ENCODE measurements at regions not wholly inside any gene's neighbourhood (a gene's known extent, or its start where the extent isn't known, plus 50 kb on each side); places are given as distances from the start of the nearest gene placed in this dataset.

DNA sequence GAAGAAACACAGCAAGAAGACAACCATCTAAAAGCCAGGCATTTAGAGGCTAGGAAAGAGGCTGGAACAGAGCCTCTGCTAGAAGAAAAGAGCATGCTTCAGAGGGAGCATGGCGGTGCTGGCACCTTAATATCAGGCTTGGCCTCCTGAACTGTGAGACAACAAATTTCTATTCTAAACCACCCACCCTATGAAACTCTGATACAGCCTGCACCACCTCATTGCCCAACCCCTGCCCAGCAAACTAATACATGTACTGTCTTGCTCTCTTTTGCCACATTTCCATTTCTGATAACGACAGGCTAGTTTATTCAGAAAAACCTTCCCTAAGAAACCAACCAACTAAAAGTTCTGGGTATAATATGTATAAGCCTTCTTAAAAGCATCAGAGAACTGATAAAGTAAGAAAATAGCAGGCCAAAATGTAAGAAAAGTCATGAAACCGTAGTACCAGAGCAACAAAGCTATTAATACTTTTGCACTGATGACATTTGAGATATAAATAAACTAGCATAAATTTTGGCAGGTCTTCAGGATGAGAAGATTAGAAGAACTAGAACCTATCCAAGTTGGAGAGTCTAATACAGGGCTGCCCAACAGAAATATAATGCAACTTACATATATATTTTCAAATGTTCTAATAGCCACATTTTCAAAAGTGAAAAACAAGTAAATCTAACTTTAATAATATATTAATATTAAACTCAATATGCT lies 184.7 kb upstream of the HSF2 start:
- in situ Hi-C loops (cut with MboI; ENCODE audit: low sequenced_read_pairs in 4 of 4) = no loop called here

DNA sequence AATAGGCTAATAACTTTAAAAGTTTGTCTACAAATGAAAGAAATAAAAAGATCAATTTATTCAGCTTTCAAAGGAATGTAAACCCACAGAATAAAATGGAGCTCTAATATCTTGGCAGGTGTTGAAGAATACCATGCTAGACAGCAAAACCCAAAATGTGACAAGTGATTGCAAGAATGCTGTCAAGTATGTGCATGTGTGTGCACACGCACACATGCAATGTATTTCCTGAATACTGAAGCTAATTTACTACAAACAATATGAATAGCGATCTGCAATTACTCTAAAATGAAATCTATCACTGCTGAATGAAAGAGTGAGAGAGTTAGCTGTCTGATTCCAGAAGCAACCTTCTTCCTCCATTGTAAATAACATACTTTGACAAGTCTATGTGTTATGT lies 179.2 kb upstream of the HSF2 start:
- no peak for ATAC-seq
- H3K4me3 ChIP-seq = no peak overlapping the region

More for the DNA sequence above, 184.7 kb upstream of the HSF2 start:
- intact Hi-C loops (cut with DNase I; ENCODE audit: low total_unique reads) = no loop called here
- H3K36me3 ChIP-seq = no peaks in the 10 kb centered on the region
- no peaks in the 10 kb centered on the region for H3K27me3 ChIP-seq
- H3K4me1 ChIP-seq = peaks cover 6 to 18% of the 10 kb centered on the region in 2 donors
- no peaks in the 10 kb centered on the region for H3K9me3 ChIP-seq
- no peak overlapping the region for H3K4me3 ChIP-seq
- DNase-seq (peak in 1 of 2 donors; percentile 66), ATAC-seq (peak; percentile 95 to 98)
- peak overlapping the region; percentile 80 to 85 (median 84) for H3K27ac ChIP-seq
- TF ChIP-seq, protein P1, sequence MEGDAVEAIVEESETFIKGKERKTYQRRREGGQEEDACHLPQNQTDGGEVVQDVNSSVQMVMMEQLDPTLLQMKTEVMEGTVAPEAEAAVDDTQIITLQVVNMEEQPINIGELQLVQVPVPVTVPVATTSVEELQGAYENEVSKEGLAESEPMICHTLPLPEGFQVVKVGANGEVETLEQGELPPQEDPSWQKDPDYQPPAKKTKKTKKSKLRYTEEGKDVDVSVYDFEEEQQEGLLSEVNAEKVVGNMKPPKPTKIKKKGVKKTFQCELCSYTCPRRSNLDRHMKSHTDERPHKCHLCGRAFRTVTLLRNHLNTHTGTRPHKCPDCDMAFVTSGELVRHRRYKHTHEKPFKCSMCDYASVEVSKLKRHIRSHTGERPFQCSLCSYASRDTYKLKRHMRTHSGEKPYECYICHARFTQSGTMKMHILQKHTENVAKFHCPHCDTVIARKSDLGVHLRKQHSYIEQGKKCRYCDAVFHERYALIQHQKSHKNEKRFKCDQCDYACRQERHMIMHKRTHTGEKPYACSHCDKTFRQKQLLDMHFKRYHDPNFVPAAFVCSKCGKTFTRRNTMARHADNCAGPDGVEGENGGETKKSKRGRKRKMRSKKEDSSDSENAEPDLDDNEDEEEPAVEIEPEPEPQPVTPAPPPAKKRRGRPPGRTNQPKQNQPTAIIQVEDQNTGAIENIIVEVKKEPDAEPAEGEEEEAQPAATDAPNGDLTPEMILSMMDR (IDR thresholded peaks at IDR 0.05 in 4 of 5, conservative IDR thresholded peaks at IDR 0.05 in 1 of 5) = no peak
- no peak for TF ChIP-seq POLR2A (IDR thresholded peaks at IDR 0.05)

GRCh38 chr6:122222761-122223160 lies 176.7 kb upstream of the HSF2 start:
- TF ChIP-seq, protein P1 (IDR thresholded peaks at IDR 0.05 in 4 of 5, conservative IDR thresholded peaks at IDR 0.05 in 1 of 5) = no peak
- TF ChIP-seq POLR2A (IDR thresholded peaks at IDR 0.05) = no peak
- DNase-seq (no peak), ATAC-seq (peak in 1 of 2 donors; percentile 89)
- Histone ChIP-seq H3K4me1 (peaks cover 8 to 9% of the 10 kb centered on the region in 2 donors), H3K27me3 (no peaks in the 10 kb centered on the region), H3K36me3 (no peaks in the 10 kb centered on the region), H3K9me3 (no peaks in the 10 kb centered on the region), H3K27ac (peak overlapping the region in 3 of 4 donors; percentile 60 to 64 (median 62)), H3K4me3 (no peak overlapping the region)
- in situ Hi-C loops (cut with MboI; ENCODE audit: low sequenced_read_pairs in 4 of 4) = no loop called here
- intact Hi-C loops (cut with DNase I; ENCODE audit: low total_unique reads) = no loop called here

More for the DNA sequence above, 179.2 kb upstream of the HSF2 start:
- Histone ChIP-seq H3K27me3 (no peaks in the 10 kb centered on the region), H3K27ac (no peak overlapping the region), H3K4me1 (peaks cover 8 to 12% of the 10 kb centered on the region in 2 donors), H3K36me3 (no peaks in the 10 kb centered on the region), H3K9me3 (no peaks in the 10 kb centered on the region)
- DNase-seq = no peak
- in situ Hi-C loops (cut with MboI; ENCODE audit: low sequenced_read_pairs in 4 of 4) (no loop called here), intact Hi-C loops (cut with DNase I; ENCODE audit: low total_unique reads) (no loop called here)
- no peak for TF ChIP-seq POLR2A (IDR thresholded peaks at IDR 0.05)
- TF ChIP-seq, protein P1 (IDR thresholded peaks at IDR 0.05 in 4 of 5, conservative IDR thresholded peaks at IDR 0.05 in 1 of 5) = no peak

DNA sequence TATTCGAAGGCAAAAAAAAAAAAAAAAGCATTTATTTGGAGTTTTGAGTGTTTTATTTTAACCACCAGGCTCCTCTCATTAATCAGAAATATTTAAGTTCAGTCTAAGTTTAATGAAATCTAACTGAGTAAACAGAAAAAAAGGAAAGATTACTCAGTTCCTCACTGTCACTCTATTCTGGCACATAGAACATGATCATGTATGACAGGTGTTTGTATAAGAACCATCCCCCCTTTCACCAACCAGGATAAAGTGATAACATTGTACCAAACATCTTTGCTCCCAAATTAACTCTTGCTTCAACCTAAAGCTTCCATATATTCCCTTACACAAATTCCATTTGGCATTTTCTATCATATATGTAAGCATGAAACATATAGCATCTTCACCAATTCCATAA lies 176.2 kb upstream of the HSF2 start:
- Histone ChIP-seq H3K9me3 (no peaks in the 10 kb centered on the region), H3K4me3 (no peak overlapping the region), H3K27ac (peak overlapping the region in 3 of 4 donors; percentile 60 to 64 (median 62)), H3K4me1 (peaks cover 8 to 9% of the 10 kb centered on the region in 2 donors), H3K36me3 (no peaks in the 10 kb centered on the region), H3K27me3 (no peaks in the 10 kb centered on the region)
- no peak for DNase-seq
- in situ Hi-C loops (cut with MboI; ENCODE audit: low sequenced_read_pairs in 4 of 4) = no loop called here
- TF ChIP-seq POLR2A (IDR thresholded peaks at IDR 0.05) = no peak
- TF ChIP-seq, protein P1 (IDR thresholded peaks at IDR 0.05 in 4 of 5, conservative IDR thresholded peaks at IDR 0.05 in 1 of 5) = no peak
- intact Hi-C loops (cut with DNase I; ENCODE audit: low total_unique reads) = no loop called here
- ATAC-seq = peak in 1 of 2 donors; percentile 63
